K562 (cell line): ENCODE measurements at regions not wholly inside any gene's neighbourhood (a gene's known extent, or its start where the extent isn't known, plus 50 kb on each side); places are given as distances from the start of the nearest gene placed in this dataset.

Source experiments
- ASH1L ChIP-seq: fragments of 450-650 bp; IDR thresholded peaks from 2 replicates; pipeline ENCODE4 v1.6.1; 2018; ENCODE audit warnings: borderline replicate concordance, mild to moderate bottlenecking, low read depth; ENCODE audit not compliant: partially characterized antibody
- CBX1 ChIP-seq: sonication (generic); IDR thresholded peaks from 2 replicates; pipeline ENCODE4 v1.6.1; 2016; ENCODE audit warnings: antibody characterized with exemption, low read depth, mild to moderate bottlenecking
- ESRRB ChIP-seq: fragments of 250-450 bp; sonication (Bioruptor Pico); IDR thresholded peaks from 2 replicates; pipeline ENCODE4 v1.5.0; 2020; ENCODE audit warnings: mild to moderate bottlenecking, moderate library complexity, borderline replicate concordance
- FOXO4 ChIP-seq: fragments of 450-650 bp; formaldehyde crosslinking; IDR thresholded peaks from 2 replicates; pipeline ENCODE4 v1.4.0; 2020; ENCODE audit warnings: mild to moderate bottlenecking, moderate library complexity
- HDGF ChIP-seq: fragments of 450-650 bp; IDR thresholded peaks from 2 replicates; pipeline ENCODE4 v1.6.1; 2016
- IFI16 ChIP-seq: fragments of 250-450 bp; sonication (Bioruptor Pico); IDR thresholded peaks from 2 replicates; pipeline ENCODE4 v2.1.2; 2022; ENCODE audit warnings: mild to moderate bottlenecking, inconsistent platforms
- KDM2B ChIP-seq: fragments of 250-450 bp; sonication (Bioruptor Pico); IDR thresholded peaks from 2 replicates; pipeline ENCODE4 v1.8.0; 2021; ENCODE audit warnings: mild to moderate bottlenecking, moderate library complexity
- MXI1 ChIP-seq: IDR thresholded peaks from 2 replicates; pipeline ENCODE4 v1.6.1; 2011; ENCODE audit warnings: low read depth, mild to moderate bottlenecking, improper control_type of control experiment, low read length
- NFRKB ChIP-seq: fragments of 450-650 bp; IDR thresholded peaks from 2 replicates; pipeline ENCODE4 v1.6.1; 2016; ENCODE audit warnings: low read depth
- SMARCA5 ChIP-seq: fragments of 450-650 bp; IDR thresholded peaks from 2 replicates; pipeline ENCODE4 v1.6.1; 2016
- TCF3 ChIP-seq: sonication (generic); formaldehyde crosslinking; IDR thresholded peaks from 2 replicates; pipeline ENCODE4 v1.4.0; 2020; ENCODE audit warnings: mild to moderate bottlenecking, missing genetic modification reagents
- TFAM ChIP-seq: fragments of 250-450 bp; sonication (Bioruptor Pico); conservative IDR thresholded peaks from 2 replicates; pipeline ENCODE4 v1.5.0; 2021; ENCODE audit warnings: mild to moderate bottlenecking, moderate library complexity
- USF2 ChIP-seq: sonication (generic); formaldehyde crosslinking; IDR thresholded peaks from 2 replicates; pipeline ENCODE4 v1.5.0; 2020; ENCODE audit warnings: missing genetic modification reagents
- ZNF197 ChIP-seq: fragments of 200-800 bp; sonication (Bioruptor generic); IDR thresholded peaks from 2 replicates; pipeline ENCODE4 v1.6.1; 2016; ENCODE audit warnings: low read depth, missing genetic modification characterization, missing compliant biosample characterization
- ZNF551 ChIP-seq: fragments of 250-450 bp; sonication (Bioruptor Pico); IDR thresholded peaks from 2 replicates; pipeline ENCODE4 v1.5.0; 2021; ENCODE audit warnings: mild to moderate bottlenecking, moderate library complexity
- TF ChIP-seq, protein P1 (sequence below), 2 experiments: IDR thresholded peaks; 2 replicates each; pipeline ENCODE4 v1.6.1; 2012; ENCODE audit warnings: improper control_type of control experiment in 2 of 2, low read depth in 2 of 2, low read length in 2 of 2, borderline replicate concordance in 1 of 2
- TF ChIP-seq, protein P2 (sequence below): fragments of 250-450 bp; sonication (Bioruptor Pico); IDR thresholded peaks from 2 replicates; pipeline ENCODE4 v1.5.0; 2021; ENCODE audit warnings: mild to moderate bottlenecking, moderate library complexity
- TF ChIP-seq, protein P3 (sequence below): sonication (generic); formaldehyde crosslinking; IDR thresholded peaks from 2 replicates; pipeline ENCODE4 v1.8.1; 2023; ENCODE audit warnings: mild to moderate bottlenecking, missing genetic modification reagents
- TF ChIP-seq, protein P4 (sequence below): fragments of 250-450 bp; sonication (Bioruptor Pico); IDR thresholded peaks from 2 replicates; pipeline ENCODE4 v1.6.1; 2021; ENCODE audit warnings: mild to moderate bottlenecking

DNA sequence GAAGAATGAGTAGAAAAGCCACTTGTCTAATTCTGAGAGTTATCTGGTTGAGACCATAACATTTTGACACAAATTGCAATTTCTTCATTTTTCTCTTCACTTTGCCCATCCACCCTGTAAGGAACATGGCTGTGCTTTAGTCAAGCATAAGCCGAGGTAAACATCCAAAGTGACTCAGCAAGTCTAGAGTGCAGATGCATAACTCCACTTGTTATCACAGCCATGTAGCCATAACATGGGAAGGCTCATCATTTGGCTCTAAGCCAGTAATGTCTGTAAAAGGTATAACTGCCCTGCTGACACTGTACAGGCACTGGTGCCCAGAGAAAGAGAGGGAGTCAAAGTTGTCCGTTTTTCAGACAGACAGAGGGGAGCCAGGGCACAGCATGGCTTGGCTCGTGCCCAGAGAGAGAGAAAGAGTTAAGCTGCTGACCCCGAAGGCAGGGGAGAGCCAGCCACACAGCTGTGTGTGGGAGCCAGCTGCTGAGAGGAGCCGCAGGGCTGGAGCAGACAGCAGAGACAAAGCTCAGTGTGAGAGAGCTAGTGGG, 76.9 kb upstream of the EXOC1L start (continued):
- TF ChIP-seq TFAM (CRISPR knock-in tag) (no peak), NFRKB (no peak), MXI1 (no peak), CBX1 (no peak), USF2 (CRISPR knock-in tag) (no peak), ASH1L (no peak), IFI16 (peak; percentile 82; the same call in 1 of the 2 replicates), HDGF (no peak), FOXO4 (CRISPR knock-in tag) (peak; percentile 88; the same call in 1 of the 2 replicates), ESRRB (CRISPR knock-in tag) (0 out of 2 replicates have a peak, but pooled peaks have one; percentile 62), ZNF197 (CRISPR knock-in tag) (peak; percentile 98), TCF3 (CRISPR knock-in tag) (no peak), KDM2B (CRISPR knock-in tag) (0 out of 2 replicates have a peak, but pooled peaks have one; percentile 21), ZNF551 (CRISPR knock-in tag) (peak; percentile 77; the same call in 1 of the 2 replicates), SMARCA5 (no peak)
- TF ChIP-seq, protein P1, sequence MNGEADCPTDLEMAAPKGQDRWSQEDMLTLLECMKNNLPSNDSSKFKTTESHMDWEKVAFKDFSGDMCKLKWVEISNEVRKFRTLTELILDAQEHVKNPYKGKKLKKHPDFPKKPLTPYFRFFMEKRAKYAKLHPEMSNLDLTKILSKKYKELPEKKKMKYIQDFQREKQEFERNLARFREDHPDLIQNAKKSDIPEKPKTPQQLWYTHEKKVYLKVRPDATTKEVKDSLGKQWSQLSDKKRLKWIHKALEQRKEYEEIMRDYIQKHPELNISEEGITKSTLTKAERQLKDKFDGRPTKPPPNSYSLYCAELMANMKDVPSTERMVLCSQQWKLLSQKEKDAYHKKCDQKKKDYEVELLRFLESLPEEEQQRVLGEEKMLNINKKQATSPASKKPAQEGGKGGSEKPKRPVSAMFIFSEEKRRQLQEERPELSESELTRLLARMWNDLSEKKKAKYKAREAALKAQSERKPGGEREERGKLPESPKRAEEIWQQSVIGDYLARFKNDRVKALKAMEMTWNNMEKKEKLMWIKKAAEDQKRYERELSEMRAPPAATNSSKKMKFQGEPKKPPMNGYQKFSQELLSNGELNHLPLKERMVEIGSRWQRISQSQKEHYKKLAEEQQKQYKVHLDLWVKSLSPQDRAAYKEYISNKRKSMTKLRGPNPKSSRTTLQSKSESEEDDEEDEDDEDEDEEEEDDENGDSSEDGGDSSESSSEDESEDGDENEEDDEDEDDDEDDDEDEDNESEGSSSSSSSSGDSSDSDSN (IDR thresholded peaks at IDR 0.05; ENCODE audit: borderline replicate concordance in 1 of 2, low read depth in 2 of 2, low read length in 2 of 2), result no peak
- TF ChIP-seq, protein P2, sequence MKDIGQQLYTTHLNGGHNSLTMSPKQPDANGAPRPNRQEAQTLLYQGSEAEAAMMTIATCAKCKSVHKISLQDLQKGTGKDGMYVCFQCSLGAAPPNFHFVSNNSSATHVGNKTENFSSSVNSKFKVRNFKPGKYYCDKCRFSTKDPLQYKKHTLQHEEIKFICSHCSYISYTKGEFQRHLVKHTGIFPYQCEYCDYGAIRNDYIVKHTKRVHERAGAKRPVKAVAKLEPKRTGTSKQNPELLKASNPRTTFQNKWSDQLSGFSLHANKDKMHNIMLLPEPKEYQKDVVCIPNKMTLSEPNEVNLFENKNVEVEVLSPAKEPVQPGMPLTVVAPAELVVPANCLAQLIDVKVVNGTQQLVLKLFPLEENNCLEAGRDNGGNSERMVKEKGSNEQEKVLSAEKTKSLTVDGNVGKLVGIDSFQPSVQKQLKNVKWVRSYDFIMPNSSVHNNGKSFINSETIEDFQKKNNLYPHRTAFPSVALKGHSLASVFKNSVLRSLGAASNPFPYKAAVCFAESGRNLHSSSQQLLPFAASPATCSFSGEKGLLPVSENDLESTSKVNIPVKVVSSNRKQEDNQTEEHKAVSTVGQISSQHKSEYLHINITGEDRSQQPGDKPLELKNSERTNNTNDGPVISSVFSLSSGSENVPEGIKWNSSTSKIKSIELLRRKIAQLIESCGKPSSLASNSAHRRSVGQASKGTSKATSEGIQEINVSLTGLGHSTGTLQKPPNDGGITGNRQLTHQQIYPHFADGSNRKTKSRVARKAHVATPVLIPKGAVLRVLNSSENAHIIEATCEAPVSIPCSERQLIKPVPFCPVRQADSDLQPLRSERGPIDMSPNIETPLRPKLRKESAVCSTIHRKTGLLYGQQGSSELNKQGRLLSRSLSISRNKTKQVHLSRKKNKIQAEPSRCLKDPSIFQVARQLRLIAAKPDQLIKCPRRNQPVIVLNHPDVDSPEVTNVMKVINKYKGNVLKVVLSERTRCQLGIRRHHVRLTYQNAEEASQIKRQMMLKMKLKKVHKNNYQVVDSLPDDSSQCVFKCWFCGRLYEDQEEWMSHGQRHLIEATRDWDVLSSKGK, result no peak
- TF ChIP-seq, protein P3, sequence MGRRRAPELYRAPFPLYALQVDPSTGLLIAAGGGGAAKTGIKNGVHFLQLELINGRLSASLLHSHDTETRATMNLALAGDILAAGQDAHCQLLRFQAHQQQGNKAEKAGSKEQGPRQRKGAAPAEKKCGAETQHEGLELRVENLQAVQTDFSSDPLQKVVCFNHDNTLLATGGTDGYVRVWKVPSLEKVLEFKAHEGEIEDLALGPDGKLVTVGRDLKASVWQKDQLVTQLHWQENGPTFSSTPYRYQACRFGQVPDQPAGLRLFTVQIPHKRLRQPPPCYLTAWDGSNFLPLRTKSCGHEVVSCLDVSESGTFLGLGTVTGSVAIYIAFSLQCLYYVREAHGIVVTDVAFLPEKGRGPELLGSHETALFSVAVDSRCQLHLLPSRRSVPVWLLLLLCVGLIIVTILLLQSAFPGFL, result no peak
- TF ChIP-seq, protein P4, sequence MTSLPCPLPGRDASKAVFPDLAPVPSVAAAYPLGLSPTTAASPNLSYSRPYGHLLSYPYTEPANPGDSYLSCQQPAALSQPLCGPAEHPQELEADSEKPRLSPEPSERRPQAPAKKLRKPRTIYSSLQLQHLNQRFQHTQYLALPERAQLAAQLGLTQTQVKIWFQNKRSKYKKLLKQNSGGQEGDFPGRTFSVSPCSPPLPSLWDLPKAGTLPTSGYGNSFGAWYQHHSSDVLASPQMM, result no peak
